ENCODE measurements at regions not wholly inside any gene's neighbourhood (a gene's known extent, or its start where the extent isn't known, plus 50 kb on each side); places are given as distances from the start of the nearest gene placed in this dataset.

GRCh38 chr5:11973469-11973868, 69.2 kb upstream of the CTNND2 start (continued):
- TF ChIP-seq CTCF (conservative IDR thresholded peaks at IDR 0.05; ENCODE audit: low read depth in 2 of 2) (no peak), POLR2AphosphoS5 (IDR thresholded peaks at IDR 0.05; ENCODE audit: low read depth) (no peak), REST (IDR thresholded peaks at IDR 0.05; ENCODE audit: unreplicated experiment) (no peak)

- no peak for ATAC-seq
Measured at GRCh38 chr5:11963227-11963626, 59.0 kb upstream of the CTNND2 start.

GRCh38 chr5:11962122-11962521, 57.9 kb upstream of the CTNND2 start:
- Histone ChIP-seq H3K79me2 (replicated peaks; ENCODE audit: insufficient read depth) (no peaks in the 10 kb centered on the region), H3K27ac (ENCODE audit: low read depth) (no peak overlapping the region), H3K36me3 (ENCODE audit: insufficient read depth) (no peaks in the 10 kb centered on the region), H3K4me2 (no peak overlapping the region), H3K9me2 (ENCODE audit: insufficient read depth) (no peaks in the 10 kb centered on the region), H2AFZ (no peak overlapping the region), H4K20me1 (replicated peaks; ENCODE audit: insufficient read depth) (no peaks in the 10 kb centered on the region), H3K27me3 (ENCODE audit: insufficient read depth) (no peaks in the 10 kb centered on the region), H3K4me1 (ENCODE audit: insufficient read depth) (no peaks in the 10 kb centered on the region), H3K4me3 (no peak overlapping the region), H3F3A (replicated peaks; ENCODE audit: low read depth) (no peaks in the 10 kb centered on the region)
- Mint-ChIP-seq H3K27me3 (ENCODE audit: insufficient read depth, low read depth, poor library complexity) (no peaks in the 10 kb centered on the region), H3K36me3 (ENCODE audit: low read depth) (no peaks in the 10 kb centered on the region), H3K4me1 (no peaks in the 10 kb centered on the region), H3K9me3 (no peaks in the 10 kb centered on the region), H3K27ac (no peak overlapping the region), H3K4me3 (no peak overlapping the region)
- DNase-seq (ENCODE audit: low spot score) (no peak), ATAC-seq (no peak)
- TF ChIP-seq ZNF114 (CRISPR knock-in tag; IDR thresholded peaks at IDR 0.05) (no peak), CTCF (conservative IDR thresholded peaks at IDR 0.05; ENCODE audit: low read depth in 2 of 2) (no peak), JUNB (IDR thresholded peaks at IDR 0.05; ENCODE audit: unreplicated experiment) (no peak), EZH2 (IDR thresholded peaks at IDR 0.05; ENCODE audit: low read depth, unreplicated experiment) (no peak), CREB1 (CRISPR knock-in tag; IDR thresholded peaks at IDR 0.05; ENCODE audit: low read depth) (no peak), POLR2AphosphoS5 (IDR thresholded peaks at IDR 0.05; ENCODE audit: low read depth) (no peak)

More at GRCh38 chr5:11963227-11963626, 59.0 kb upstream of the CTNND2 start:
- Histone ChIP-seq H3K4me2 (no peak overlapping the region), H4K20me1 (replicated peaks; ENCODE audit: insufficient read depth) (no peaks in the 10 kb centered on the region), H3K36me3 (ENCODE audit: insufficient read depth) (no peaks in the 10 kb centered on the region), H3K4me3 (no peak overlapping the region), H3K4me1 (ENCODE audit: insufficient read depth) (no peaks in the 10 kb centered on the region), H3K27me3 (ENCODE audit: insufficient read depth) (no peaks in the 10 kb centered on the region), H3K27ac (ENCODE audit: low read depth) (no peak overlapping the region), H2AFZ (no peak overlapping the region), H3K9me2 (ENCODE audit: insufficient read depth) (no peaks in the 10 kb centered on the region), H3F3A (replicated peaks; ENCODE audit: low read depth) (no peaks in the 10 kb centered on the region), H3K79me2 (replicated peaks; ENCODE audit: insufficient read depth) (no peaks in the 10 kb centered on the region)
- Mint-ChIP-seq H3K4me1 (no peaks in the 10 kb centered on the region), H3K27me3 (ENCODE audit: insufficient read depth, low read depth, poor library complexity) (no peaks in the 10 kb centered on the region), H3K9me3 (no peaks in the 10 kb centered on the region), H3K27ac (no peak overlapping the region), H3K4me3 (no peak overlapping the region), H3K36me3 (ENCODE audit: low read depth) (no peaks in the 10 kb centered on the region)
- no peak for DNase-seq (ENCODE audit: low spot score)
- no peak for TF ChIP-seq ZNF114 (CRISPR knock-in tag; IDR thresholded peaks at IDR 0.05)

Measured in GM23338 (cell line).